PC-9 (cell line): ENCODE measurements at regions not wholly inside any gene's neighbourhood (a gene's known extent, or its start where the extent isn't known, plus 50 kb on each side); places are given as distances from the start of the nearest gene placed in this dataset.

ENCODE experiments used
- CTCF ChIP-seq: fragments of 200-600 bp; sonication (generic); conservative IDR thresholded peaks from 2 replicates; pipeline ENCODE4 v1.6.1; 2017; ENCODE audit warnings: mixed run types, antibody characterized with exemption, mild to moderate bottlenecking, moderate library complexity
- EZH2 ChIP-seq: fragments of 200-600 bp; sonication (generic); IDR thresholded peaks from 2 replicates; pipeline ENCODE4 v1.8.0; 2017; ENCODE audit warnings: antibody characterized with exemption, low read depth

GRCh38 chr10:88115968-88116367, 252.5 kb downstream of the PTEN start:
- no peak for TF ChIP-seq CTCF
- no peak for TF ChIP-seq EZH2
